Trophoblast cell (in vitro differentiated cells and primary cell): ENCODE measurements at regions not wholly inside any gene's neighbourhood (a gene's known extent, or its start where the extent isn't known, plus 50 kb on each side); places are given as distances from the start of the nearest gene placed in this dataset.

Experiments used
- DNase-seq, 2 donors: peaks; one replicate each; pipeline ENCODE4 v3.0.0-alpha.2; 2016
- H2AFZ ChIP-seq: 2 replicates; pipeline ENCODE4 v1.6.1; 2013; ENCODE audit warnings: low read length, moderate library complexity, mild to moderate bottlenecking; ENCODE audit not compliant: insufficient read depth, poor library complexity
- H2AK5ac ChIP-seq: 2 replicates; pipeline ENCODE4 v1.6.1; 2013; ENCODE audit warnings: mild to moderate bottlenecking, low read length
- H2BK120ac ChIP-seq: 2 replicates; pipeline ENCODE4 v1.6.1; 2013; ENCODE audit warnings: low read length, mild to moderate bottlenecking, moderate library complexity; ENCODE audit not compliant: insufficient read depth, poor library complexity
- H2BK12ac ChIP-seq: 2 replicates; pipeline ENCODE4 v1.6.1; 2013; ENCODE audit warnings: mild to moderate bottlenecking, low read length, moderate library complexity
- H2BK5ac ChIP-seq: 2 replicates; pipeline ENCODE4 v1.6.1; 2013; ENCODE audit warnings: low read length, low read depth, moderate library complexity, mild to moderate bottlenecking; ENCODE audit not compliant: poor library complexity
- H3K14ac ChIP-seq: 2 replicates; pipeline ENCODE4 v1.6.1; 2013; ENCODE audit warnings: mild to moderate bottlenecking, low read length
- H3K18ac ChIP-seq: 2 replicates; pipeline ENCODE4 v1.6.1; 2013; ENCODE audit warnings: mild to moderate bottlenecking, low read length
- H3K23ac ChIP-seq: 2 replicates; pipeline ENCODE4 v1.6.1; 2013; ENCODE audit warnings: low read length
- H3K27ac ChIP-seq: 2 replicates; pipeline ENCODE4 v1.5.1; 2013; ENCODE audit warnings: low read depth, mild to moderate bottlenecking, inconsistent platforms, low read length, moderate library complexity
- H3K27me3 ChIP-seq: 2 replicates; pipeline ENCODE4 v1.6.1; 2013; ENCODE audit warnings: inconsistent platforms, mild to moderate bottlenecking, low read length, moderate library complexity; ENCODE audit not compliant: insufficient read depth
- H3K36me3 ChIP-seq, 2 experiments: 1 replicate in 1 of 2; 2 replicates in 1 of 2; pipeline ENCODE4 v1.6.1; 2013; ENCODE audit warnings: low read length in 2 of 2, mild to moderate bottlenecking in 2 of 2, moderate library complexity in 1 of 2; ENCODE audit not compliant: insufficient read depth in 2 of 2, control insufficient read depth in 1 of 2
- H3K4ac ChIP-seq: 2 replicates; pipeline ENCODE4 v1.6.1; 2013; ENCODE audit warnings: low read depth, mild to moderate bottlenecking, low read length, moderate library complexity
- H3K4me1 ChIP-seq, 2 experiments: 1 replicate in 1 of 2; 2 replicates in 1 of 2; pipeline ENCODE4 v1.6.1; 2013; ENCODE audit warnings: low read length in 2 of 2, mild to moderate bottlenecking in 2 of 2, moderate library complexity in 1 of 2; ENCODE audit not compliant: insufficient read depth in 2 of 2, control insufficient read depth in 1 of 2
- H3K4me2 ChIP-seq: 2 replicates; pipeline ENCODE4 v1.6.1; 2013; ENCODE audit warnings: inconsistent platforms, mild to moderate bottlenecking, low read length, moderate library complexity
- H3K4me3 ChIP-seq: 2 replicates; pipeline ENCODE4 v1.5.1; 2013; ENCODE audit warnings: mild to moderate bottlenecking, low read depth, low read length, inconsistent platforms
- H3K79me1 ChIP-seq: one replicate; pipeline ENCODE4 v1.6.1; 2013; ENCODE audit warnings: low read length
- H3K79me2 ChIP-seq: 2 replicates; pipeline ENCODE4 v1.6.1; 2013; ENCODE audit warnings: low read length, mild to moderate bottlenecking; ENCODE audit not compliant: control insufficient read depth, insufficient read depth, poor library complexity
- H3K9ac ChIP-seq: 2 replicates; pipeline ENCODE4 v1.6.1; 2013; ENCODE audit warnings: mild to moderate bottlenecking, low read length
- H3K9me3 ChIP-seq: 2 replicates; pipeline ENCODE4 v1.6.1; 2013; ENCODE audit warnings: low read depth, mild to moderate bottlenecking, control low read depth, inconsistent platforms, low read length; ENCODE audit not compliant: insufficient read depth
- H4K12ac ChIP-seq: 2 replicates; pipeline ENCODE4 v1.6.1; 2013; ENCODE audit warnings: low read depth, mild to moderate bottlenecking, low read length, moderate library complexity
- H4K8ac ChIP-seq: 2 replicates; pipeline ENCODE4 v1.6.1; 2013; ENCODE audit warnings: low read depth, mild to moderate bottlenecking, low read length, moderate library complexity
- H4K91ac ChIP-seq: one replicate; pipeline ENCODE4 v1.6.1; 2013; ENCODE audit warnings: low read depth, mild to moderate bottlenecking, low read length, moderate library complexity
- WGBS: extraction: QIAGEN DNeasy Blood & Tissue Kit; methylation state at CpG from one replicate; pipeline ENCODE4 v1.1.7; 2013; ENCODE audit warnings: missing lambda C conversion rate; ENCODE audit not compliant: insufficient read length, insufficient coverage; ENCODE audit errors: extremely low coverage; 5-methylcytosine and 5-hydroxymethylcytosine counted together

DNA sequence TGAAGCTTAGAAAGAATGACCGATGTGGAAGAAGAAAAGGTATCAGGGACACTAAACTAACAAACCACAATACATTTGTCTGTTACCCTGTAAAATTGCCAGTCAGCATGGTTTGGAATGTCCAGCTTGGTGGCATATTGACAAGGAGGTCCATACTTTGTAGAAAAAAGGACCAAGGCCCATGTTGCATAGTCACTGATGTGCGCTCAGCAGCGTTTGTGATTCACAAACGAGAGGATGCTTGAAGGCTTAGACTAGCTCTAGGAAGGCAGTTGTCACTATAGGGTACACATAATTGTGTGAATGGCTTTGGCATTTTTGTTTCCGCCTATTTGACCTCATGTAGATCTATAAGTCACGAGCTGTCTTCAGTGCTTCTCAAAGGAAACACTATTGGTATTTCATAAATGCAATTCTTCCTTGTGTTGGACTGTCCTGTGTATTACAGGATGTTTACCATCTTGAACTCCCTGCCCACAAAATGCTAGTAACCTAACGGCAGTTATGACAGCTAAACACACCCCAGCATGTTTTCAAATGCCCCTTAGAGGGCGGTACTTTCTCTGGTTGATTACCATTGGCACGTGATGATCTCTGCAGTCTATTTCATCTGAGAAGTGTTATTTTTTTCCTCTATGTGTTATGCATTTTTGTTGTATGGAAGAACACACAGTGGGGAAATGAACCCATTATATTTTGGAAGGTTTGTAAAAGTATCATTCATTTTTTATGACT is 304.2 kb downstream of the CYRIA start:
- Histone ChIP-seq H3K79me1 (no peaks in the 10 kb centered on the region), H3K18ac (no peak overlapping the region)
- no CpG with 5 or more reads among the region's 9 CpGs for WGBS

DNA sequence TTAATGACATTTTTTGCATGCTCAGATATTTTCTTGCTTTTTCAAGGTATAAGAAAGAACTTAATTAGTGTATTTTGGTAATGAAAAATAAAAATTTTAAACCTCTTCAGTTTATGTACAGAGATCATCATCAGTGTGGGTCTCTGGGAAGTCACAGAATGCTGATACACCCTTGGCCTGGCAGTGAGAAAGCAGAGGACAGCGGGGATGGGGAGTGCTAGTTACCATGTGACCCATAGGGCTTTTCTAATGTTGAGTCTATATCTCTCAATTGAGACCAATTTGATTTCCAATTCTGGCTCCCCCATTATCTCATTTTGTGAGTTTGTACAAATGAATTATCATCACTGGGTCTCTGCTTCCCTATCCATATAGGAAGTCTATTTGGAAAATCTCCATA is 305.7 kb downstream of the CYRIA start:
- H2BK120ac ChIP-seq, result no peak overlapping the region
- no peak for DNase-seq
- WGBS, result no CpG with 5 or more reads among the region's 1 CpG

More for the DNA sequence above, 304.2 kb downstream of the CYRIA start:
- no peak overlapping the region for H4K91ac ChIP-seq
- no peaks in the 10 kb centered on the region for H3K36me3 ChIP-seq
- H3K23ac ChIP-seq, result no peak overlapping the region
- no peak overlapping the region for H3K4ac ChIP-seq
- H2AK5ac ChIP-seq, result no peak overlapping the region
- no peaks in the 10 kb centered on the region for H3K79me2 ChIP-seq
- H2BK5ac ChIP-seq, result no peak overlapping the region
- no peaks in the 10 kb centered on the region for H3K9me3 ChIP-seq
- H3K9ac ChIP-seq, result peak overlapping the region; percentile 5
- no peak overlapping the region for H4K12ac ChIP-seq
- no peak overlapping the region for H3K4me3 ChIP-seq
- no peak overlapping the region for H3K4me2 ChIP-seq
- no peak overlapping the region for H2BK120ac ChIP-seq
- no peak overlapping the region for H2BK12ac ChIP-seq
- DNase-seq, result no peak
- no peaks in the 10 kb centered on the region for H3K4me1 ChIP-seq
- no peak overlapping the region for H3K14ac ChIP-seq
- H3K27ac ChIP-seq, result no peak overlapping the region
- H3K27me3 ChIP-seq, result no peaks in the 10 kb centered on the region
- H2AFZ ChIP-seq, result no peak overlapping the region
- no peak overlapping the region for H4K8ac ChIP-seq

DNA sequence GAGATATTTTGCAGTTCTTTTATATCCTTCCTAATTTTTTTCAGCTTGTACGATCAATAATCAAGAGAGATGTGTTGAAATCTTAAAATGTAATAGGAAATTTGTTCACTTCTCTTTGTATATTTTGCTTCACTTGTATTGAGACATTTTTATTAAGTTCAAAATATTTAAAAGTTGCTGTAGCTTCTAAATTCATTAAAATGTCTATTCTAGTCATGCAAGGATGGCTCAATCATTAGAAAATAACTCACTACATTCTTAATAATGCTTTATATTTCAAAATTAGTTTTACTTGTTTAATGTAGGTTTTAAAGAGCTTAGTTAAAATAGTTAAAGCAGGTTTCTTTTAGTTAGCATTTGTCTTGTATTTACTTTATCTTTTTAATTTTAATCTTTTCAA is 308.4 kb downstream of the CYRIA start:
- Histone ChIP-seq H3K79me1 (no peaks in the 10 kb centered on the region), H3K14ac (no peak overlapping the region), H4K12ac (no peak overlapping the region), H3K4ac (no peak overlapping the region), H3K36me3 (no peaks in the 10 kb centered on the region), H2AFZ (no peak overlapping the region), H2BK120ac (no peak overlapping the region), H4K8ac (no peak overlapping the region), H3K27me3 (no peaks in the 10 kb centered on the region), H4K91ac (no peak overlapping the region), H3K18ac (no peak overlapping the region), H3K23ac (no peak overlapping the region), H3K4me3 (no peak overlapping the region), H3K4me1 (no peaks in the 10 kb centered on the region), H3K9me3 (no peaks in the 10 kb centered on the region), H3K79me2 (no peaks in the 10 kb centered on the region), H3K9ac (no peak overlapping the region), H2BK12ac (no peak overlapping the region), H3K27ac (no peak overlapping the region), H2AK5ac (no peak overlapping the region), H3K4me2 (no peak overlapping the region), H2BK5ac (no peak overlapping the region)
- no CpG with 5 or more reads among the region's 1 CpG for WGBS
- no peak for DNase-seq

More for the DNA sequence above, 305.7 kb downstream of the CYRIA start:
- H2BK5ac ChIP-seq, result no peak overlapping the region
- no peak overlapping the region for H4K8ac ChIP-seq
- H2BK12ac ChIP-seq, result no peak overlapping the region
- no peak overlapping the region for H3K18ac ChIP-seq
- no peaks in the 10 kb centered on the region for H3K79me2 ChIP-seq
- H3K36me3 ChIP-seq, result no peaks in the 10 kb centered on the region
- H3K9me3 ChIP-seq, result no peaks in the 10 kb centered on the region
- no peak overlapping the region for H4K91ac ChIP-seq
- no peaks in the 10 kb centered on the region for H3K4me1 ChIP-seq
- no peak overlapping the region for H3K4me2 ChIP-seq
- H3K4me3 ChIP-seq, result no peak overlapping the region
- H4K12ac ChIP-seq, result no peak overlapping the region
- H3K27ac ChIP-seq, result no peak overlapping the region
- no peak overlapping the region for H3K9ac ChIP-seq
- no peaks in the 10 kb centered on the region for H3K79me1 ChIP-seq
- no peak overlapping the region for H2AFZ ChIP-seq
- no peak overlapping the region for H3K23ac ChIP-seq
- H3K4ac ChIP-seq, result no peak overlapping the region
- H3K14ac ChIP-seq, result no peak overlapping the region
- H2AK5ac ChIP-seq, result no peak overlapping the region
- no peaks in the 10 kb centered on the region for H3K27me3 ChIP-seq

GRCh38 chr2:16351541-16351940 is 314.1 kb downstream of the CYRIA start:
- Histone ChIP-seq H2BK5ac (no peak overlapping the region), H3K4me1 (no peaks in the 10 kb centered on the region), H3K79me2 (no peaks in the 10 kb centered on the region), H3K27ac (no peak overlapping the region), H3K4ac (no peak overlapping the region), H2AFZ (no peak overlapping the region), H4K91ac (no peak overlapping the region), H3K23ac (no peak overlapping the region), H3K18ac (no peak overlapping the region), H3K4me3 (no peak overlapping the region), H3K79me1 (no peaks in the 10 kb centered on the region), H3K4me2 (no peak overlapping the region), H2AK5ac (no peak overlapping the region), H2BK12ac (no peak overlapping the region), H2BK120ac (no peak overlapping the region), H4K12ac (no peak overlapping the region), H3K36me3 (no peaks in the 10 kb centered on the region), H4K8ac (no peak overlapping the region), H3K14ac (no peak overlapping the region), H3K27me3 (no peaks in the 10 kb centered on the region), H3K9me3 (peaks cover 7% of the 10 kb centered on the region), H3K9ac (no peak overlapping the region)
- no peak for DNase-seq
- no CpG with 5 or more reads among the region's 2 CpGs for WGBS
